ENCODE measurements at regions not wholly inside any gene's neighbourhood (a gene's known extent, or its start where the extent isn't known, plus 50 kb on each side); places are given as distances from the start of the nearest gene placed in this dataset.

DNA sequence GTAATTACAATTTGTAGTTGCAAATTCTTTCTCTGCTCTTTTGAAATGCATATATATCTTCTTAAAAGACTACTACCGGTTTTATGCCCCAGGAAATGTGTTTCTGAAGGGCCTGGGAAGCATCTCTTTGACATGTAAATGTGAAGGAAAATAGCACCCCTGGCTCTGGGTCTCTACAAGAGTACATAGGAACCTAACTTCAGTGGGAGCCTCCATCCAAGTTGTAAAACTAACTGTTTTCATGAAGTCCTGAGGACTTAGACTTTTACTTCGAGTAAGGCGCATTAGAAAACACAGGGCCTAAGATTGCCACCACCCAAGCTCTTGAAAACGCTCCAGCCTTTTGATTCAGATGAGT lies 99.4 kb downstream of the CBLN2 start:
- Histone ChIP-seq H4K5ac (ENCODE audit: low read length) (no peak overlapping the region), H3K9ac (ENCODE audit: low read length) (no peak overlapping the region), H3K23ac (ENCODE audit: low read length) (no peak overlapping the region), H4K8ac (ENCODE audit: low read depth, low read length) (no peak overlapping the region), H2BK5ac (ENCODE audit: low read length) (no peak overlapping the region), H3K27ac (ENCODE audit: low read depth, low read length) (no peak overlapping the region), H3K4me2 (ENCODE audit: low read length) (no peak overlapping the region), H3K27me3 (ENCODE audit: insufficient read depth, low read length, poor library complexity) (peaks cover 17% of the 10 kb centered on the region), H3K18ac (ENCODE audit: low read length) (no peak overlapping the region), H3K4ac (ENCODE audit: low read depth, low read length) (no peak overlapping the region), H3K56ac (ENCODE audit: low read length) (no peak overlapping the region), H3K4me3 (ENCODE audit: low read length) (no peak overlapping the region), H2BK15ac (replicated peaks; ENCODE audit: low read depth) (no peak overlapping the region), H3K79me2 (ENCODE audit: control insufficient read depth, insufficient read depth, low read length) (no peaks in the 10 kb centered on the region), H3K79me1 (ENCODE audit: low read length) (no peaks in the 10 kb centered on the region), H3K4me1 (ENCODE audit: control insufficient read depth, low read depth, low read length) (peaks cover 3% of the 10 kb centered on the region), H2AK5ac (ENCODE audit: low read length) (no peak overlapping the region), H3K36me3 (ENCODE audit: control insufficient read depth, insufficient read depth, low read length) (no peaks in the 10 kb centered on the region), H2BK120ac (ENCODE audit: low read depth, low read length) (no peak overlapping the region)
- no CpG with 5 or more reads among the region's 4 CpGs for WGBS (ENCODE audit: extremely low coverage, insufficient coverage, low lambda C conversion rate)
- no peak for DNase-seq

DNA sequence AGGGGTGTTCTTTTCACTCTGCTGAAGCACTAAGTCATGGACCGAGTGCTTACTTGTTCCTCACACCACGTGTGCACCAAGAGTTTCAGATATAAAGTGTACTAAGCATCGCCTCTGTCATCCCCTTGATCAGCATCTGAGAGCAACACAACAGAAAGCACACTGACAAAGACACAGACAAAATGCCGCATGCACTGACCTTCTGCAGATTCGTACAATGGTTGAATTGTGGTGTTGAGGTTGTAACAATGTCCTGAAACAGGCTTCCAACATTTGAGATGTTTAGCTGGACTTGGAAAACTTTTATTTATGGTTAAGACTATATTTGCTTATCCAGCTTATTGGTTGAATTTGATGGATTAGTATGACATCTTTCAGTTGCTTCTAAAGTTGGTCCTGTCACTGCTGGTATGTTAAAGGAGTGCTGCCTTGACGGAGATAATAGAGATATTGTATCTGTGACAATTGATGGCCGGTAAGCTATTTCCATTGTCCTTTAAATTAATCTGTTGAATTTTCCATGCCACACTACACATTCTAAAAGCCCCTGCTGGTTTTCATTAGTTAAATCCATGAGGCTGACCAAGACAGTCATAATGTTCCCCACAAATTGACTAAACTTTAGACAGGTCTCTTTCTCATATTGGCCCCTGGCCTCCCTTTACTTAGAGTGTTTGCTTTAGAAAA lies 99.9 kb downstream of the CBLN2 start:
- H3K79me1 ChIP-seq (ENCODE audit: low read length) = no peaks in the 10 kb centered on the region
- no CpG with 5 or more reads among the region's 7 CpGs for WGBS (ENCODE audit: extremely low coverage, insufficient coverage, low lambda C conversion rate)

DNA sequence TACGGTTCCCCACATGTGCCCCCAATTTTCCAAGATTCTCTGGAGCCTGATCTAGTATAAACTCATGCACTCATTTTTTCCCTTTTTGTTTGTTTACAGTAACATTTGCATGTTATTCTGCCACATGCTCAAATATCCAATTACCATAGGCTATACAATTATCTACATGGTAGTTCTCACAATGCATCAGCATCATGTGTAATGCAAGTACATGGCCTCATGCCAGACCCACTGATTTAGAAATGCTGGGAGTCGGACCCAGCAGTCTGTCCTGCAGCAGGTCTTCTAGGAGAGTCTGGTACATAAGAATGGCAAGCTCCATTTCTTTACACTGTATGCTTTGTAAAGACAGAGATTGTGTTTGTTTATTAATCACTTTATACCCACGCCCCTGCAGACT lies 107.7 kb downstream of the CBLN2 start:
- no peak overlapping the region for H3K9ac ChIP-seq (ENCODE audit: low read length)
- no peak overlapping the region for H2BK5ac ChIP-seq (ENCODE audit: low read length)
- H3K4me2 ChIP-seq (ENCODE audit: low read length) = no peak overlapping the region
- H3K36me3 ChIP-seq (ENCODE audit: control insufficient read depth, insufficient read depth, low read length) = no peaks in the 10 kb centered on the region
- no peak overlapping the region for H3K4me3 ChIP-seq (ENCODE audit: low read length)
- H3K4ac ChIP-seq (ENCODE audit: low read depth, low read length) = no peak overlapping the region
- no peak for DNase-seq
- peaks cover 10% of the 10 kb centered on the region for H3K27me3 ChIP-seq (ENCODE audit: insufficient read depth, low read length, poor library complexity)
- no peak overlapping the region for H2BK120ac ChIP-seq (ENCODE audit: low read depth, low read length)
- H3K79me1 ChIP-seq (ENCODE audit: low read length) = no peaks in the 10 kb centered on the region
- H3K27ac ChIP-seq (ENCODE audit: low read depth, low read length) = no peak overlapping the region
- H3K56ac ChIP-seq (ENCODE audit: low read length) = no peak overlapping the region
- H4K8ac ChIP-seq (ENCODE audit: low read depth, low read length) = no peak overlapping the region
- H3K23ac ChIP-seq (ENCODE audit: low read length) = no peak overlapping the region
- WGBS (ENCODE audit: extremely low coverage, insufficient coverage, low lambda C conversion rate) = no CpG with 5 or more reads among the region's 3 CpGs
- H3K4me1 ChIP-seq (ENCODE audit: control insufficient read depth, low read depth, low read length) = no peaks in the 10 kb centered on the region
- H4K5ac ChIP-seq (ENCODE audit: low read length) = no peak overlapping the region
- no peak overlapping the region for H3K18ac ChIP-seq (ENCODE audit: low read length)
- no peak overlapping the region for H2BK15ac ChIP-seq (replicated peaks; ENCODE audit: low read depth)
- no peak overlapping the region for H2AK5ac ChIP-seq (ENCODE audit: low read length)
- no peaks in the 10 kb centered on the region for H3K79me2 ChIP-seq (ENCODE audit: control insufficient read depth, insufficient read depth, low read length)

More for the DNA sequence above, 99.9 kb downstream of the CBLN2 start:
- no peaks in the 10 kb centered on the region for H3K36me3 ChIP-seq (ENCODE audit: control insufficient read depth, insufficient read depth, low read length)
- peaks cover 18% of the 10 kb centered on the region for H3K27me3 ChIP-seq (ENCODE audit: insufficient read depth, low read length, poor library complexity)
- H3K9ac ChIP-seq (ENCODE audit: low read length) = no peak overlapping the region
- H3K27ac ChIP-seq (ENCODE audit: low read depth, low read length) = no peak overlapping the region
- no peak overlapping the region for H3K4me3 ChIP-seq (ENCODE audit: low read length)
- no peak overlapping the region for H3K18ac ChIP-seq (ENCODE audit: low read length)
- no peak overlapping the region for H2AK5ac ChIP-seq (ENCODE audit: low read length)
- H2BK120ac ChIP-seq (ENCODE audit: low read depth, low read length) = no peak overlapping the region
- DNase-seq = peak; percentile 60
- H3K79me2 ChIP-seq (ENCODE audit: control insufficient read depth, insufficient read depth, low read length) = no peaks in the 10 kb centered on the region
- no peak overlapping the region for H3K56ac ChIP-seq (ENCODE audit: low read length)
- H2BK5ac ChIP-seq (ENCODE audit: low read length) = no peak overlapping the region
- no peak overlapping the region for H3K23ac ChIP-seq (ENCODE audit: low read length)
- no peak overlapping the region for H4K8ac ChIP-seq (ENCODE audit: low read depth, low read length)
- no peak overlapping the region for H2BK15ac ChIP-seq (replicated peaks; ENCODE audit: low read depth)
- peak overlapping the region; percentile 48 for H4K5ac ChIP-seq (ENCODE audit: low read length)
- no peak overlapping the region for H3K4me2 ChIP-seq (ENCODE audit: low read length)
- H3K4ac ChIP-seq (ENCODE audit: low read depth, low read length) = no peak overlapping the region
- peaks cover 3% of the 10 kb centered on the region for H3K4me1 ChIP-seq (ENCODE audit: control insufficient read depth, low read depth, low read length)

DNA sequence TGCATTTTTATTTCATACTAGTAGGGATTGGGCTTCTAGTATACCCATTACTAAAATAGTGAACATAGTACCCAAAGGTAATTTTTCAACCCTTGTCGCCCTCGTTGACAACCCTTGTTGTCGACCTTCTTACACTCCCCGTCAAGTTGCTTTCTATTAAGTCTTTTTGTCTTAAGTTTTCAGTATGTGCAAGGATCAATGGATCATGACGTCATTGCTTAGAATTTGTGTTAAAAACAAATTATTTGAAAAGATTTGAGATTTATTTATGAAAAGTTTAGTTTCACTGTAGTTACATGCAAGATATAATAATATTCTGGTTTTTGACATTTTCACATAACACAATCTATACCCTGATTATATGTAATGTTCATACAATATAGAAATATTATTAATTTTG lies 110.4 kb downstream of the CBLN2 start:
- Histone ChIP-seq H4K8ac (ENCODE audit: low read depth, low read length) (no peak overlapping the region), H4K5ac (ENCODE audit: low read length) (no peak overlapping the region), H3K4ac (ENCODE audit: low read depth, low read length) (no peak overlapping the region), H3K27me3 (ENCODE audit: insufficient read depth, low read length, poor library complexity) (peaks cover 2% of the 10 kb centered on the region), H3K36me3 (ENCODE audit: control insufficient read depth, insufficient read depth, low read length) (no peaks in the 10 kb centered on the region), H2BK15ac (replicated peaks; ENCODE audit: low read depth) (no peak overlapping the region), H3K23ac (ENCODE audit: low read length) (no peak overlapping the region), H2BK120ac (ENCODE audit: low read depth, low read length) (no peak overlapping the region), H2BK5ac (ENCODE audit: low read length) (no peak overlapping the region), H2AK5ac (ENCODE audit: low read length) (no peak overlapping the region), H3K56ac (ENCODE audit: low read length) (no peak overlapping the region), H3K4me1 (ENCODE audit: control insufficient read depth, low read depth, low read length) (no peaks in the 10 kb centered on the region), H3K79me2 (ENCODE audit: control insufficient read depth, insufficient read depth, low read length) (no peaks in the 10 kb centered on the region), H3K27ac (ENCODE audit: low read depth, low read length) (no peak overlapping the region), H3K4me2 (ENCODE audit: low read length) (no peak overlapping the region), H3K79me1 (ENCODE audit: low read length) (no peaks in the 10 kb centered on the region), H3K18ac (ENCODE audit: low read length) (no peak overlapping the region), H3K4me3 (ENCODE audit: low read length) (no peak overlapping the region), H3K9ac (ENCODE audit: low read length) (no peak overlapping the region)
- no peak for DNase-seq
- WGBS (ENCODE audit: extremely low coverage, insufficient coverage, low lambda C conversion rate) = 100% methylated on average over 1 of the region's 5 CpGs

DNA sequence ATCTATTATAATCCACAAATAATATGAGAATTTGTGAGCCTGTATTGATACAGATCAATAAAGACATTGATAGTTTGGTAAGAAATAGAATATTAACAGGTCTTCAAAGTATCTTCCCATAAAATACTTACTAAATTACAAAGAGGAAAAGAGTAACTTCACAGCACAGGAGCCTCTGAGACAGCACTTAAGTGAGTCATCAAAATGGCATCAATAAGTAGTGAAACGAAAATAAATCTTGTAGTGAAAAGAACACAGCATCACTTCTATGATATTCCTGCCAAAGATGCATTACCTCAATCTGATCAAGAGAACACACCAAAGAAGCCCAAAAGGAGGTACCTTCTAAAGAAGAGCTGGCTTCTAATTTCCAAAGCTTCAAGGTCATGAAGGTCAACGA lies 116.4 kb downstream of the CBLN2 start:
- no peak overlapping the region for H3K23ac ChIP-seq (ENCODE audit: low read length)
- no peaks in the 10 kb centered on the region for H3K79me2 ChIP-seq (ENCODE audit: control insufficient read depth, insufficient read depth, low read length)
- no peak overlapping the region for H3K4me2 ChIP-seq (ENCODE audit: low read length)
- H2BK15ac ChIP-seq (replicated peaks; ENCODE audit: low read depth) = no peak overlapping the region
- H4K5ac ChIP-seq (ENCODE audit: low read length) = no peak overlapping the region
- H2BK120ac ChIP-seq (ENCODE audit: low read depth, low read length) = no peak overlapping the region
- no peaks in the 10 kb centered on the region for H3K36me3 ChIP-seq (ENCODE audit: control insufficient read depth, insufficient read depth, low read length)
- H3K27ac ChIP-seq (ENCODE audit: low read depth, low read length) = no peak overlapping the region
- no peaks in the 10 kb centered on the region for H3K4me1 ChIP-seq (ENCODE audit: control insufficient read depth, low read depth, low read length)
- H3K4ac ChIP-seq (ENCODE audit: low read depth, low read length) = no peak overlapping the region
- H2BK5ac ChIP-seq (ENCODE audit: low read length) = no peak overlapping the region
- no peak for DNase-seq
- no peak overlapping the region for H3K9ac ChIP-seq (ENCODE audit: low read length)
- no CpG with 5 or more reads among the region's 2 CpGs for WGBS (ENCODE audit: extremely low coverage, insufficient coverage, low lambda C conversion rate)
- no peak overlapping the region for H4K8ac ChIP-seq (ENCODE audit: low read depth, low read length)
- no peaks in the 10 kb centered on the region for H3K79me1 ChIP-seq (ENCODE audit: low read length)
- H3K56ac ChIP-seq (ENCODE audit: low read length) = no peak overlapping the region
- H2AK5ac ChIP-seq (ENCODE audit: low read length) = no peak overlapping the region
- no peak overlapping the region for H3K18ac ChIP-seq (ENCODE audit: low read length)
- H3K4me3 ChIP-seq (ENCODE audit: low read length) = no peak overlapping the region
- H3K27me3 ChIP-seq (ENCODE audit: insufficient read depth, low read length, poor library complexity) = no peaks in the 10 kb centered on the region

DNA sequence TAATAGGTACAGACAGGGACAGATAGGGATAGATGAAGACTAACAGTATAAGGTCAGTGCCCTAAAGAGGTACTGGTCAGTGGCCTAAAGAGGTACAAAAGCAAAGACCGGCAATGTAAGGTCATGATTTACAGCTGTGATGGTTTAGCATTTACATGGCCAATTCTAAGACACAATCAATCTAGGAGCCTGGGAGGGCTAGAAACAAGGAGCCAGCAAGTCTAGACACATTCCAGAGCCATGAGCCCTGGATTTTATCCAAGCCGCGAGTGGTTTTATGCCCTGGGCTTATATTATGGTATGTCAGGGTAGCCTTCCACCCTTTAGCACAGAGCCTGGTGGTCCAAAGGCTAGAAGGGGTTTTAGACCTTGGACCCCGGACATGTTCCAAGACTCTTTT lies 124.2 kb downstream of the CBLN2 start:
- no peak overlapping the region for H2BK120ac ChIP-seq (ENCODE audit: low read depth, low read length)

More for the DNA sequence above, 124.2 kb downstream of the CBLN2 start:
- H3K56ac ChIP-seq (ENCODE audit: low read length) = no peak overlapping the region
- H3K36me3 ChIP-seq (ENCODE audit: control insufficient read depth, insufficient read depth, low read length) = no peaks in the 10 kb centered on the region
- no peak overlapping the region for H3K9ac ChIP-seq (ENCODE audit: low read length)
- H3K4me2 ChIP-seq (ENCODE audit: low read length) = no peak overlapping the region
- no peak overlapping the region for H3K4me3 ChIP-seq (ENCODE audit: low read length)
- no peaks in the 10 kb centered on the region for H3K4me1 ChIP-seq (ENCODE audit: control insufficient read depth, low read depth, low read length)
- no peaks in the 10 kb centered on the region for H3K79me2 ChIP-seq (ENCODE audit: control insufficient read depth, insufficient read depth, low read length)
- H4K5ac ChIP-seq (ENCODE audit: low read length) = no peak overlapping the region
- no peak overlapping the region for H2BK5ac ChIP-seq (ENCODE audit: low read length)
- H3K23ac ChIP-seq (ENCODE audit: low read length) = no peak overlapping the region
- no peak overlapping the region for H4K8ac ChIP-seq (ENCODE audit: low read depth, low read length)
- no peak overlapping the region for H3K27ac ChIP-seq (ENCODE audit: low read depth, low read length)
- H3K27me3 ChIP-seq (ENCODE audit: insufficient read depth, low read length, poor library complexity) = no peaks in the 10 kb centered on the region
- no peak overlapping the region for H3K18ac ChIP-seq (ENCODE audit: low read length)
- H2AK5ac ChIP-seq (ENCODE audit: low read length) = no peak overlapping the region
- H3K4ac ChIP-seq (ENCODE audit: low read depth, low read length) = no peak overlapping the region
- DNase-seq = no peak
- no CpG with 5 or more reads among the region's 4 CpGs for WGBS (ENCODE audit: extremely low coverage, insufficient coverage, low lambda C conversion rate)
- H2BK15ac ChIP-seq (replicated peaks; ENCODE audit: low read depth) = no peak overlapping the region
- H3K79me1 ChIP-seq (ENCODE audit: low read length) = no peaks in the 10 kb centered on the region
